ENCODE measurements at regions not wholly inside any gene's neighbourhood (a gene's known extent, or its start where the extent isn't known, plus 50 kb on each side); places are given as distances from the start of the nearest gene placed in this dataset.

GRCh38 chr1:47550929-47551328, 113.1 kb downstream of the FOXD2 start:
- TF ChIP-seq, protein P1, sequence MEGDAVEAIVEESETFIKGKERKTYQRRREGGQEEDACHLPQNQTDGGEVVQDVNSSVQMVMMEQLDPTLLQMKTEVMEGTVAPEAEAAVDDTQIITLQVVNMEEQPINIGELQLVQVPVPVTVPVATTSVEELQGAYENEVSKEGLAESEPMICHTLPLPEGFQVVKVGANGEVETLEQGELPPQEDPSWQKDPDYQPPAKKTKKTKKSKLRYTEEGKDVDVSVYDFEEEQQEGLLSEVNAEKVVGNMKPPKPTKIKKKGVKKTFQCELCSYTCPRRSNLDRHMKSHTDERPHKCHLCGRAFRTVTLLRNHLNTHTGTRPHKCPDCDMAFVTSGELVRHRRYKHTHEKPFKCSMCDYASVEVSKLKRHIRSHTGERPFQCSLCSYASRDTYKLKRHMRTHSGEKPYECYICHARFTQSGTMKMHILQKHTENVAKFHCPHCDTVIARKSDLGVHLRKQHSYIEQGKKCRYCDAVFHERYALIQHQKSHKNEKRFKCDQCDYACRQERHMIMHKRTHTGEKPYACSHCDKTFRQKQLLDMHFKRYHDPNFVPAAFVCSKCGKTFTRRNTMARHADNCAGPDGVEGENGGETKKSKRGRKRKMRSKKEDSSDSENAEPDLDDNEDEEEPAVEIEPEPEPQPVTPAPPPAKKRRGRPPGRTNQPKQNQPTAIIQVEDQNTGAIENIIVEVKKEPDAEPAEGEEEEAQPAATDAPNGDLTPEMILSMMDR (IDR thresholded peaks at IDR 0.05): no peak
- TF ChIP-seq POLR2A (IDR thresholded peaks at IDR 0.05): no peak
